OCI-LY1 (cell line): ENCODE measurements at regions not wholly inside any gene's neighbourhood (a gene's known extent, or its start where the extent isn't known, plus 50 kb on each side); places are given as distances from the start of the nearest gene placed in this dataset.

ENCODE experiments used
- H2AFZ ChIP-seq: fragments of 200-600 bp; sonication (generic), shearing (Covaris generic); 2 replicates; pipeline ENCODE4 v1.6.0; 2014; ENCODE audit warnings: antibody characterized with exemption, mild to moderate bottlenecking, low read length
- H3F3A ChIP-seq: fragments of 200-600 bp; sonication (generic), shearing (Covaris generic); 2 replicates; pipeline ENCODE4 v1.6.0; 2014; ENCODE audit warnings: mild to moderate bottlenecking, antibody characterized with exemption, low read length, moderate library complexity; ENCODE audit not compliant: insufficient read depth
- H3K27ac ChIP-seq: fragments of 200-600 bp; sonication (generic); 2 replicates; pipeline ENCODE4 v1.5.1; 2014; ENCODE audit warnings: low read length, mixed run types, mild to moderate bottlenecking, low read depth; ENCODE audit not compliant: poor library complexity, severe bottlenecking
- H3K27me3 ChIP-seq: fragments of 200-600 bp; sonication (generic); 2 replicates; pipeline ENCODE4 v1.6.0; 2014; ENCODE audit warnings: antibody characterized with exemption, mild to moderate bottlenecking, low read length, moderate library complexity; ENCODE audit not compliant: insufficient read depth
- H3K36me3 ChIP-seq: fragments of 200-600 bp; sonication (generic); 2 replicates; pipeline ENCODE4 v1.6.1; 2014; ENCODE audit warnings: mild to moderate bottlenecking, antibody characterized with exemption, low read length, moderate library complexity, mixed read lengths; ENCODE audit not compliant: insufficient read depth
- H3K4me1 ChIP-seq: fragments of 200-600 bp; sonication (generic); 2 replicates; pipeline ENCODE4 v1.5.1; 2014; ENCODE audit warnings: mild to moderate bottlenecking, low read length, moderate library complexity; ENCODE audit not compliant: insufficient read depth, severe bottlenecking
- H3K4me2 ChIP-seq: fragments of 200-600 bp; sonication (generic), shearing (Covaris generic); 2 replicates; pipeline ENCODE4 v1.6.1; 2014; ENCODE audit warnings: low read length
- H3K4me3 ChIP-seq: fragments of 200-600 bp; sonication (generic); 2 replicates; pipeline ENCODE4 v1.5.1; 2014; ENCODE audit warnings: low read length, low read depth, mild to moderate bottlenecking, mixed read lengths; ENCODE audit not compliant: poor library complexity, severe bottlenecking
- H3K79me2 ChIP-seq: fragments of 200-600 bp; shearing (Covaris generic); 2 replicates; pipeline ENCODE4 v1.6.1; 2016; ENCODE audit warnings: mixed run types, low read length, mixed read lengths; ENCODE audit not compliant: insufficient read depth
- H3K9ac ChIP-seq: fragments of 200-600 bp; sonication (generic), shearing (Covaris generic); 2 replicates; pipeline ENCODE4 v1.6.1; 2014; ENCODE audit warnings: mild to moderate bottlenecking, low read length, mixed read lengths
- H3K9me2 ChIP-seq: fragments of 200-600 bp; sonication (generic), shearing (Covaris generic); 2 replicates; pipeline ENCODE4 v1.6.1; 2014; ENCODE audit warnings: low read depth, mild to moderate bottlenecking, low read length, mixed read lengths
- H3K9me3 ChIP-seq: fragments of 200-600 bp; shearing (Covaris generic); 2 replicates; pipeline ENCODE4 v1.6.1; 2014; ENCODE audit warnings: low read length, mixed read lengths
- H4K20me1 ChIP-seq: fragments of 200-600 bp; sonication (generic), shearing (Covaris generic); 2 replicates; pipeline ENCODE4 v1.6.0; 2016; ENCODE audit warnings: mild to moderate bottlenecking, low read length; ENCODE audit not compliant: insufficient read depth
- CTCF ChIP-seq: fragments of 200-600 bp; sonication (generic), shearing (Covaris generic); IDR thresholded peaks from 2 replicates; pipeline ENCODE4 v1.5.1; 2017; ENCODE audit warnings: mild to moderate bottlenecking, antibody characterized with exemption, low read length, moderate library complexity, mixed read lengths
- EZH2 ChIP-seq: fragments of 200-600 bp; sonication (generic), shearing (Covaris generic); IDR thresholded peaks from 2 replicates; pipeline ENCODE4 v1.8.0; 2017; ENCODE audit warnings: borderline replicate concordance, mixed run types, mild to moderate bottlenecking, antibody characterized with exemption, low read length, moderate library complexity, mixed read lengths

- no peak overlapping the region for H2AFZ ChIP-seq
- H3K4me3 ChIP-seq = no peak overlapping the region
- TF ChIP-seq CTCF = no peak
- TF ChIP-seq EZH2 = no peak
- H3K79me2 ChIP-seq = no peaks in the 10 kb centered on the region
- no peaks in the 10 kb centered on the region for H3K36me3 ChIP-seq
- no peak overlapping the region for H3K27ac ChIP-seq
- H3K9ac ChIP-seq = no peak overlapping the region
- H3K9me3 ChIP-seq = no peaks in the 10 kb centered on the region
- H3K9me2 ChIP-seq = no peaks in the 10 kb centered on the region
- no peaks in the 10 kb centered on the region for H3K27me3 ChIP-seq
- H4K20me1 ChIP-seq = no peaks in the 10 kb centered on the region
- H3F3A ChIP-seq = no peaks in the 10 kb centered on the region
- no peaks in the 10 kb centered on the region for H3K4me1 ChIP-seq
- H3K4me2 ChIP-seq = no peak overlapping the region
Measured at GRCh38 chr13:58852076-58852475, 1220.5 kb downstream of the PCDH17 start.

- H2AFZ ChIP-seq = no peak overlapping the region
- no peak overlapping the region for H3K4me2 ChIP-seq
- no peaks in the 10 kb centered on the region for H3F3A ChIP-seq
- no peaks in the 10 kb centered on the region for H3K9me2 ChIP-seq
- no peaks in the 10 kb centered on the region for H3K27me3 ChIP-seq
- no peaks in the 10 kb centered on the region for H3K79me2 ChIP-seq
- H3K9ac ChIP-seq = no peak overlapping the region
- TF ChIP-seq EZH2 (no peak), CTCF (no peak)
- no peaks in the 10 kb centered on the region for H3K9me3 ChIP-seq
- no peaks in the 10 kb centered on the region for H3K36me3 ChIP-seq
- no peak overlapping the region for H3K4me3 ChIP-seq
- no peaks in the 10 kb centered on the region for H4K20me1 ChIP-seq
- no peak overlapping the region for H3K27ac ChIP-seq
- H3K4me1 ChIP-seq = no peaks in the 10 kb centered on the region
Measured at GRCh38 chr13:58855283-58855682, 1223.7 kb downstream of the PCDH17 start.

- H3K4me1 ChIP-seq = no peaks in the 10 kb centered on the region
- H3F3A ChIP-seq = no peaks in the 10 kb centered on the region
- TF ChIP-seq EZH2 = no peak
- no peak for TF ChIP-seq CTCF
- H3K4me2 ChIP-seq = no peak overlapping the region
- no peaks in the 10 kb centered on the region for H3K27me3 ChIP-seq
- no peaks in the 10 kb centered on the region for H4K20me1 ChIP-seq
- no peak overlapping the region for H3K9ac ChIP-seq
- no peak overlapping the region for H3K4me3 ChIP-seq
- no peak overlapping the region for H2AFZ ChIP-seq
- H3K9me2 ChIP-seq = no peaks in the 10 kb centered on the region
- H3K9me3 ChIP-seq = no peaks in the 10 kb centered on the region
- no peaks in the 10 kb centered on the region for H3K79me2 ChIP-seq
- no peak overlapping the region for H3K27ac ChIP-seq
- no peaks in the 10 kb centered on the region for H3K36me3 ChIP-seq
Measured at GRCh38 chr13:58858870-58859371, 1227.4 kb downstream of the PCDH17 start.
